Neuronal stem cell (in vitro differentiated cells): ENCODE measurements at regions not wholly inside any gene's neighbourhood (a gene's known extent, or its start where the extent isn't known, plus 50 kb on each side); places are given as distances from the start of the nearest gene placed in this dataset.
A peak's percentile ranks its signal among the peaks of the same experiment; 100 is the strongest.
"Not testable (repeated sequence)": the region's sequence is repeated elsewhere in the genome, so short reads cannot be mapped to it uniquely, and the experiment has no call there.

Experiments used
- DNase-seq: peaks from one replicate; pipeline ENCODE4 v3.0.0-alpha.2; 2013; ENCODE audit warnings: low spot score
- H2AFZ ChIP-seq: one replicate; pipeline ENCODE4 v1.6.1; 2013; ENCODE audit warnings: mild to moderate bottlenecking, low read length, inconsistent platforms
- H2AK5ac ChIP-seq: 2 replicates; pipeline ENCODE4 v1.6.1; 2013; ENCODE audit warnings: low read depth, mild to moderate bottlenecking, inconsistent platforms, low read length, moderate library complexity, mixed read lengths
- H2BK120ac ChIP-seq: 2 replicates; pipeline ENCODE4 v1.6.1; 2013; ENCODE audit warnings: low read depth, mild to moderate bottlenecking, inconsistent platforms, low read length, moderate library complexity, mixed read lengths
- H2BK12ac ChIP-seq: one replicate; pipeline ENCODE4 v1.6.1; 2013; ENCODE audit warnings: low read length, inconsistent platforms
- H2BK15ac ChIP-seq: 2 replicates; pipeline ENCODE4 v1.6.1; 2013; ENCODE audit warnings: mild to moderate bottlenecking, low read length, inconsistent platforms, mixed read lengths
- H2BK5ac ChIP-seq: one replicate; pipeline ENCODE4 v1.6.1; 2013; ENCODE audit warnings: inconsistent platforms, mild to moderate bottlenecking, low read length, moderate library complexity
- H3K14ac ChIP-seq: one replicate; pipeline ENCODE4 v1.6.1; 2013; ENCODE audit warnings: low read length, inconsistent platforms
- H3K18ac ChIP-seq: 2 replicates; pipeline ENCODE4 v1.6.1; 2013; ENCODE audit warnings: low read length, inconsistent platforms
- H3K23ac ChIP-seq: 2 replicates; pipeline ENCODE4 v1.6.1; 2013; ENCODE audit warnings: low read depth, mild to moderate bottlenecking, mixed read lengths, low read length, inconsistent platforms; ENCODE audit not compliant: poor library complexity
- H3K27ac ChIP-seq: replicated peaks from 3 replicates; pipeline ENCODE4 v1.5.1; 2013; ENCODE audit warnings: low read length, inconsistent platforms
- H3K27me3 ChIP-seq, 3 experiments: 2 replicates each; pipeline ENCODE4 v1.6.1; 2013; ENCODE audit warnings: low read length in 3 of 3, mild to moderate bottlenecking in 2 of 3, inconsistent platforms in 1 of 3, low read depth in 1 of 3, mixed read lengths in 1 of 3, moderate library complexity in 1 of 3; ENCODE audit not compliant: control insufficient read depth in 3 of 3, insufficient read depth in 3 of 3
- H3K36me3 ChIP-seq, 2 donors: replicated peaks in 1 of 2; 2 replicates each; pipeline ENCODE4 v1.6.1; 2013; ENCODE audit warnings: low read length in 2 of 2; ENCODE audit not compliant: control insufficient read depth in 2 of 2, insufficient read depth in 2 of 2
- H3K4ac ChIP-seq: 2 replicates; pipeline ENCODE4 v1.6.1; 2013; ENCODE audit warnings: inconsistent platforms, mild to moderate bottlenecking, low read length, moderate library complexity
- H3K4me1 ChIP-seq, 2 donors: 1 replicate in 1 of 2; 2 replicates in 1 of 2; pipeline ENCODE4 v1.6.1; 2013; ENCODE audit warnings: low read length in 2 of 2, low read depth in 1 of 2; ENCODE audit not compliant: control insufficient read depth in 2 of 2, insufficient read depth in 1 of 2
- H3K4me2 ChIP-seq: one replicate; pipeline ENCODE4 v1.6.1; 2013; ENCODE audit warnings: mild to moderate bottlenecking, low read length, inconsistent platforms; ENCODE audit not compliant: insufficient read depth, poor library complexity, severe bottlenecking
- H3K4me3 ChIP-seq, 2 donors: 2 replicates each; pipeline ENCODE4 v1.5.1; 2013; ENCODE audit warnings: low read length in 2 of 2, mild to moderate bottlenecking in 2 of 2, inconsistent platforms in 1 of 2, moderate library complexity in 1 of 2
- H3K79me1 ChIP-seq: one replicate; pipeline ENCODE4 v1.6.1; 2013; ENCODE audit warnings: low read depth, mild to moderate bottlenecking, inconsistent platforms, low read length, moderate library complexity
- H3K9ac ChIP-seq: one replicate; pipeline ENCODE4 v1.6.1; 2013; ENCODE audit warnings: mild to moderate bottlenecking, low read depth, low read length, inconsistent platforms; ENCODE audit not compliant: poor library complexity
- H3K9me3 ChIP-seq, 2 donors: replicated peaks in 1 of 2; 2 replicates each; pipeline versions ENCODE3 to v1.6.1; 2013; ENCODE audit warnings: low read length in 2 of 2, mild to moderate bottlenecking in 2 of 2, inconsistent platforms in 1 of 2, low read depth in 1 of 2, mixed read lengths in 1 of 2, moderate library complexity in 1 of 2; ENCODE audit not compliant: control insufficient read depth in 2 of 2, insufficient read depth in 1 of 2
- H4K8ac ChIP-seq: one replicate; pipeline ENCODE4 v1.6.1; 2013; ENCODE audit warnings: low read depth, mild to moderate bottlenecking, inconsistent platforms, low read length, moderate library complexity
- H4K91ac ChIP-seq: one replicate; pipeline ENCODE4 v1.6.1; 2013; ENCODE audit warnings: low read length, low read depth, mild to moderate bottlenecking, inconsistent platforms; ENCODE audit not compliant: poor library complexity
- WGBS, 2 donors: extraction: QIAGEN DNeasy Blood & Tissue Kit; methylation state at CpG; one replicate each; pipeline ENCODE4 v1.1.7; 2013; ENCODE audit warnings: missing lambda C conversion rate in 2 of 2, mixed read lengths in 1 of 2; ENCODE audit not compliant: insufficient read length in 2 of 2, insufficient replicate concordance in 1 of 2; ENCODE audit errors: extremely low coverage in 2 of 2; 5-methylcytosine and 5-hydroxymethylcytosine counted together

DNA sequence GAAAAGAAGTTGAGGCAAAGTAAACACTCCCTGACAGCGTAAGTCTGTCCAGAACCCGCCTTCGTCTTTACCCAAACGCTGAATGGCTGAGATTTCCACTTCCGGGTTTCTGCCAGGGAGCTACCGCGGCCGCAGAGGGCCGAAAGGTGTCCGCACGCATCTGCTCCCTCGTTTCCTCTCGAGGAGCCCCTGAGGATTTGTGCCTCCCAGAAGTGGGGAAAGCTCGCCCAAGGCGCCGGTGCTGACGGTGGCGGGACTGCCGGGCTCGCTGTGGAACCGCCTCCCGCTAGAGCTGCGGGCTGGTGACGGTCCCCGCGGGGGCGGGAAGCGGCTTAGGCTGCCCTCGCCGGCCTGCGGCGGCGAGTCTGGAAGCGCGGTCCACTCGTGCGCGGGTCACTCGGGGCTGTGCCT is 1760.2 kb upstream of the DEFB115 start:
- H3K9me3 ChIP-seq, result peaks cover 0 to 2% of the 10 kb centered on the region in 2 donors
- no CpG with 5 or more reads among the region's 39 CpGs for WGBS, 2 donors
- H3K27ac ChIP-seq, result no peak overlapping the region
- no peak overlapping the region for H3K4me3 ChIP-seq
- no peak overlapping the region for H3K18ac ChIP-seq
- H2AK5ac ChIP-seq, result no peak overlapping the region
- H2BK12ac ChIP-seq, result no peak overlapping the region
- H3K4ac ChIP-seq, result no peak overlapping the region
- no peaks in the 10 kb centered on the region for H3K4me1 ChIP-seq
- no peak for DNase-seq
- no peaks in the 10 kb centered on the region for H3K36me3 ChIP-seq
- no peak overlapping the region for H4K91ac ChIP-seq
- no peaks in the 10 kb centered on the region for H3K79me1 ChIP-seq
- H2BK120ac ChIP-seq, result no peak overlapping the region
- H2AFZ ChIP-seq, result no peak overlapping the region
- H3K4me2 ChIP-seq, result no peak overlapping the region
- H2BK15ac ChIP-seq, result no peak overlapping the region
- H4K8ac ChIP-seq, result no peak overlapping the region
- H3K27me3 ChIP-seq, result no peaks in the 10 kb centered on the region
- H2BK5ac ChIP-seq, result no peak overlapping the region
- H3K14ac ChIP-seq, result no peak overlapping the region
- H3K23ac ChIP-seq, result no peak overlapping the region
- H3K9ac ChIP-seq, result no peak overlapping the region

DNA sequence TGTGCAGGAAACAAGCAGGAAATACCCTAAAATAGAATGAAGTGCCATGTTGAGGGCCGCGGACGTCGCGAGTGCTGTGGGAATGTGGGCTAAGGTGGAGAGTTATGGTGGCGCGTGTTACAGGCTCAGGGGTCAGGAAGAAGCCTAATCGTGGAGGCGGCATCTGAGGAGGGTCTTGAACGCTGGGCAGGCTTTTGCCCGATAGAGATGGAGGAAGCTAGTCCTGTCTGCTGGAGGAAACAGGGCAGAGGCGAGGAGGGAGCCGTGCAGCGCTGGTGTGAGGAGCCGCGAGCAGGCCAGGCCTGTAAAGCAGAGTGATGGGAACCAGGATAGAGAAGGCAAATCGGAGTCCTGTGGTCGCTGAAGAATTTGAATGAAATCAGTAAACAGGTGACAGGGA is 1759.8 kb upstream of the DEFB115 start:
- not testable (repeated sequence) for H2AK5ac ChIP-seq, H3K18ac ChIP-seq, H3K14ac ChIP-seq, H3K79me1 ChIP-seq, H3K27me3 ChIP-seq, H3K4ac ChIP-seq, H2BK5ac ChIP-seq, H2AFZ ChIP-seq, H3K36me3 ChIP-seq, H3K4me1 ChIP-seq, H3K4me2 ChIP-seq, H3K9ac ChIP-seq, H2BK120ac ChIP-seq, H2BK15ac ChIP-seq, H3K9me3 ChIP-seq, H4K8ac ChIP-seq, DNase-seq, H2BK12ac ChIP-seq, H3K27ac ChIP-seq, H4K91ac ChIP-seq, H3K23ac ChIP-seq, H3K4me3 ChIP-seq
- WGBS, 2 donors, result no CpG with 5 or more reads among the region's 18 CpGs

DNA sequence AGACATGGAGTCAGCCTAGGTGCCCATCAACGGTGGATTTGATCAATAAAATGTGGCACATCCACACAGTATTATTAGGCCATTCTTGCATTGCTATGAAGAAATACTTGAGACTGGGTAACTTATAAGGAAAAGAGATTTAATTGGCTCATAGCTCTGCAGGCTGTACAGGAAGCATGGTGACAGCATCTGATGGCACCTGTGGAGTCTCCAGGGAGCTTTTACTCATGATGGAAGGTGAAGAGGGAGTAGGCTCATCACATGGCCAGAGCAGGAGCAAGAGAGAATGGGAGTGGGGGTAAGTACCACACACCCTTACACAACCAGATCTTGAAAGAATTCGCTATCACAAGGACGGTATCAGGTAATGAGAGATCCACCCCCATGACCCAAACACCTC is 1756.7 kb upstream of the DEFB115 start:
- peak overlapping the region in 1 of 2 donors; percentile 12 for H3K4me3 ChIP-seq
- not testable (repeated sequence) for H2AK5ac ChIP-seq, H3K4me1 ChIP-seq, H2BK12ac ChIP-seq, H3K14ac ChIP-seq, H3K27ac ChIP-seq, H3K36me3 ChIP-seq, H3K79me1 ChIP-seq, DNase-seq, H3K4me2 ChIP-seq, H2BK120ac ChIP-seq, H3K9me3 ChIP-seq, H3K4ac ChIP-seq, H2BK15ac ChIP-seq, H4K91ac ChIP-seq, H3K9ac ChIP-seq, H2AFZ ChIP-seq, H3K23ac ChIP-seq, H3K27me3 ChIP-seq, H4K8ac ChIP-seq, H3K18ac ChIP-seq, H2BK5ac ChIP-seq
- WGBS, 2 donors, result no CpG with 5 or more reads among the region's 3 CpGs

DNA sequence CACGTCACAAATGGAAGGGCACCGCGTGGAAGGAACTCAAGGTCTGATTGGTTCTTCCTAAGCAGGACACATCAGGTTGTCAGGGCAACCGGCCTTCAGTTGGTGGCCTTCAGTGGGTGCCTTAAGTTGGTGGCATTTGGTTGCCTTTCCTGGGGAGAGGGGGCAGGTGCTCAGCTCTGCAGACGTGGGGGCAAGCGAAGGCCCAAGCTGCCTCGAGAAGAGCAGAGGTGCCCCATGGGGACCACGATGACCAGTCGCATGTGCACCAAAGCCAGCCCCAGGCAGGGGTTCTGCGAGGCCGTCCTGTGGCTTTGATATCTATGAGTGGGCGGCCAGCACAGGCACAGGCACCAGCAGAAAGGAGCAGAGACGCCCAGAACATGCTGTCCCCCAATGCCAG is 1742.8 kb upstream of the DEFB115 start:
- not testable (repeated sequence) for H4K8ac ChIP-seq, H3K27me3 ChIP-seq, H3K23ac ChIP-seq, H2AFZ ChIP-seq, H2BK5ac ChIP-seq, H3K4me3 ChIP-seq, H3K9ac ChIP-seq, H3K27ac ChIP-seq, H2BK15ac ChIP-seq, H3K4me1 ChIP-seq, H3K79me1 ChIP-seq, H4K91ac ChIP-seq, H2BK12ac ChIP-seq, H3K4ac ChIP-seq, DNase-seq, H2BK120ac ChIP-seq, H3K36me3 ChIP-seq, H3K4me2 ChIP-seq, H3K18ac ChIP-seq, H3K9me3 ChIP-seq, H3K14ac ChIP-seq, H2AK5ac ChIP-seq
- no CpG with 5 or more reads among the region's 13 CpGs for WGBS, 2 donors
